ENCODE measurements at regions not wholly inside any gene's neighbourhood (a gene's known extent, or its start where the extent isn't known, plus 50 kb on each side); places are given as distances from the start of the nearest gene placed in this dataset.

DNA sequence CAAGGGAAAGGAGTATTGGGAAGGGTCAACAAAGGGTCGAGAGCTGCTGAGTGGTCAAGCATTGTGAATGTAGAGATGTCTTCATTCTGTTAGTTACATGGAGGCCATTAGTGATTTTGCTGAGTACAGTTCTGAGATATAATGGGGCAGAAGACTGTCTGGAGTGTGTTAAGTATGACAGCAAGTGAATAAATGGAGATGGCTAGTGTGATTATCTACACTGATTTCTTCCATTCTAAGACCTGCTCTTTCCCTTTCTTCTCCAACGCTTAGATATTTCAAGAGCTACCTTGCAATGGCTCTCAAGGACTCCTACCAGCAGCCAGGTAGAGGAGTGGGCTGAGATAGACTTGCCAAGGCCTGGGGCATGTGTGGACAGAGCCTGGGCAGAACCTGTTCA, 216.5 kb downstream of the MFSD1 start:
- no peak for DNase-seq (ENCODE audit: low read depth)
- H3K4me3 ChIP-seq (ENCODE audit: low read length): no peak overlapping the region
- TF ChIP-seq, protein P1, sequence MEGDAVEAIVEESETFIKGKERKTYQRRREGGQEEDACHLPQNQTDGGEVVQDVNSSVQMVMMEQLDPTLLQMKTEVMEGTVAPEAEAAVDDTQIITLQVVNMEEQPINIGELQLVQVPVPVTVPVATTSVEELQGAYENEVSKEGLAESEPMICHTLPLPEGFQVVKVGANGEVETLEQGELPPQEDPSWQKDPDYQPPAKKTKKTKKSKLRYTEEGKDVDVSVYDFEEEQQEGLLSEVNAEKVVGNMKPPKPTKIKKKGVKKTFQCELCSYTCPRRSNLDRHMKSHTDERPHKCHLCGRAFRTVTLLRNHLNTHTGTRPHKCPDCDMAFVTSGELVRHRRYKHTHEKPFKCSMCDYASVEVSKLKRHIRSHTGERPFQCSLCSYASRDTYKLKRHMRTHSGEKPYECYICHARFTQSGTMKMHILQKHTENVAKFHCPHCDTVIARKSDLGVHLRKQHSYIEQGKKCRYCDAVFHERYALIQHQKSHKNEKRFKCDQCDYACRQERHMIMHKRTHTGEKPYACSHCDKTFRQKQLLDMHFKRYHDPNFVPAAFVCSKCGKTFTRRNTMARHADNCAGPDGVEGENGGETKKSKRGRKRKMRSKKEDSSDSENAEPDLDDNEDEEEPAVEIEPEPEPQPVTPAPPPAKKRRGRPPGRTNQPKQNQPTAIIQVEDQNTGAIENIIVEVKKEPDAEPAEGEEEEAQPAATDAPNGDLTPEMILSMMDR (IDR thresholded peaks at IDR 0.05; ENCODE audit: insufficient read depth, low read depth, low read length, missing control alignments): no peak

DNA sequence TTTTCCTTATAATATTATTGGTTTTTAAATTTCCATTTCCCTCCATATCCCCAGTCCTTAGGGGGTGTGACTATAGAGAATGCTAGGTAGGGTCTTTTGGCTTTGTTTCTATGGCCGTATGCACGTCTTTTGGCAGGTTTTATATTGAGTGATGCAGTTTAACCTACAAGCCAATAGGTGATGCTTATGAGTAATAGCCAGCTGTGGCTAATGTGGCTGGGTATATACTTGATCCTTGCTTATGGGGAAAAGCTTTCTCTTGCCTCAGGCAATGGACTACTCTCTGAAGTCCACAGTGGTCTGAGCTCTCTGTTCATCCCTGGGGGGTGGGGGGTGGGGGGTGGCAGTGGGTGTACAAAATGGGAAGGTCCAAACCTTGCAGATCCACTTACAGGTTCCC, 223.9 kb downstream of the MFSD1 start:
- peak; percentile 13 for DNase-seq (ENCODE audit: low read depth)
- H3K4me3 ChIP-seq (ENCODE audit: low read length): no peak overlapping the region
- TF ChIP-seq, protein P1 (IDR thresholded peaks at IDR 0.05; ENCODE audit: insufficient read depth, low read depth, low read length, missing control alignments): no peak

DNA sequence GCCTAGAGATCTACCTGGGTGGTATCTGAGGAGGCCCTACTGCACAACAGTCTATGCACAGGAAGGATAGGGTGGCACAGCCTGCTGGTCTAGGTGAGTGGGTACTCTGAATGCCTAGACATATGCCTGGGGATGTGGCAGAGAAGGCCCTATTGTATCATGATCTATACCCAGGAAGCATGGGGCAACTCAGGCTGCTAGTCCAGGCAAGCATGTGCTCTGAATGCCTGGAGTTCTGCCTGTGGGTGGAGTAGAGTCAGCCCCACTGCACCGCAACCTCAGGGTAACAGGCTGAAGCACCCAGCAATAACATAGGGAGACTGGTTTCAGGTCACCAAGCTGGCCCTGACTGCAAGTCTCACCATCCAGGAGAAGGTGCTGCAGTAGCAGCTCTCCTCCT, 224.7 kb downstream of the MFSD1 start:
- TF ChIP-seq, protein P1 (IDR thresholded peaks at IDR 0.05; ENCODE audit: insufficient read depth, low read depth, low read length, missing control alignments): no peak
- H3K4me3 ChIP-seq (ENCODE audit: low read length): no peak overlapping the region
- DNase-seq (ENCODE audit: low read depth): peak; percentile 57

DNA sequence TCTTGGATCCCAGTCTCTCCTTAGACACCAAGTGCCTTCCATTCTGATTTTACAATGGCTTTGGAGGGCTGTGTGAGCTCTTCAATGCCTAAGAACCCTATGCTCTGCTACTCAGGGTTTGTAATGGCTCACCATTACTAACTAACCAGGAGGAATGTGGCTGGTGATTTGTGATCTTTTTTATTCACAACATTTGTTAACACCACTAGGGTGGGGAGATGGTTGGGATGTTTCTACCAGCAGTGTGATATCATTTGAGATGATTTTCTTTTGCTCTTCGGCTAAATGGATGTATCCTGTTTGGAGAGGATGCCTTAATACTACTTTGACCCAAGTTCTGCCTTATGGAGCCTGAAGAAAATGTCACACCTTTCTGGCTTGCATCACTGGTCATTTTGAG, 226.9 kb downstream of the MFSD1 start:
- no peak for DNase-seq (ENCODE audit: low read depth)
- H3K4me3 ChIP-seq (ENCODE audit: low read length): no peak overlapping the region
- TF ChIP-seq, protein P1 (IDR thresholded peaks at IDR 0.05; ENCODE audit: insufficient read depth, low read depth, low read length, missing control alignments): no peak

DNA sequence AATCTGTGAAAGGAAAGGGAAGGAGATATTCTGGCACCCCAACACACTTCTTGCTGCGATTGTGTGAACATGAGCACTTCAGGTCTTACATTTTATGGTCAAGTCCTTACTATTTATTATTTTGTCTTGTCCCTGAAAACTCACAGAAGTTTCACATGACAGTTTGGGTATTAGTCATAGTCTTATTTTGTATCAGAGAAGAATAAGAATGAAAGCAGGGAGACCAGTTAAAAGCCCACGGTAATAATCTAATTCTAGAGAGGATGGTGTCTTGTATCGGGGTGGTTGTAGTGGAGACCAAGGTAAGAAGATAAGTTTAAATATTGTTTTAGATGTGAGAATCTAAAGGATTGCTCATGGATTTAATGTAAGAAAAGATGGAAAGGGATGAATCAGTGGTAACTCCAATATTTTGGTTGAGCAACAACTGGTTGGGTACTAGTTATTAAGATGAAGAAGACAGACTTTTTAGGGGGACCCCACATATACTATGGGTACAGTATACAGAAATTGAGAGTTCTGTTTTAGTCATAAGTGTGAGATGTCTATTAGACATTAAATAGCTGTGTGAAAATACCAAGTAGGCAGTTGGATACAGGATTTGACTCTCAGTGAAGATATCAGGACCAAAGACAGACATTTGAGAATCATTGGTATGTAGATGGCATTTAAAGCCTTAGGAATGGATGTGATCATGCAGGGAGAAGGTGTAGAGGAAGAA, 227.6 kb downstream of the MFSD1 start:
- DNase-seq (ENCODE audit: low read depth): no peak
- TF ChIP-seq, protein P1 (IDR thresholded peaks at IDR 0.05; ENCODE audit: insufficient read depth, low read depth, low read length, missing control alignments): no peak

DNA sequence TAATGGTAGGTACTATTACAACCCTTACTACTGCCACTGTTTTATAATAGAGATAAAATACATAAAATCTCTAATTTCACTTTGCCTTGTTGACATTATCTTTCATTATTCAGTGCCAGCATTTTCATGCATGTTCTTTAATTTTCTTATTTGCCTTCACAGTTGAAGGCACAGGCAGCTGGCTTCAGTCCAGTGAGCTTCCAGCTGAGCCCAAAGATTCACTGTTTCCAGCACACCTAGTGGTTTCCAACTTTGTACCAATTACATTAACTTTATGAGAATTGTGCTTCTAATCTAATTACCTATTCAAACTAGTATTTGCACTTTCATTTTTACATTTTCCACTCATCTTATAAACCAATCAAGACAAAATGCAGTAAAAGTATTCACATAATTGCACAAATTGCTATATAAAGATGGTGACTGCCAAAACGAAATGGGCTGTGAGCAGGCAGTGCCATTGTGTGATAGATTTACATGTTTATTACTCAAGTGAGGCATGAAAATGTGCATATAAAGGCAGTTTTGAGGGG, 228.3 kb downstream of the MFSD1 start:
- no peak overlapping the region for H3K4me3 ChIP-seq (ENCODE audit: low read length)
- no peak for DNase-seq (ENCODE audit: low read depth)
- TF ChIP-seq, protein P1 (IDR thresholded peaks at IDR 0.05; ENCODE audit: insufficient read depth, low read depth, low read length, missing control alignments): no peak

More for the DNA sequence above, 227.6 kb downstream of the MFSD1 start:
- no peak overlapping the region for H3K4me3 ChIP-seq (ENCODE audit: low read length)
